HEK293 (cell line): ENCODE measurements at regions not wholly inside any gene's neighbourhood (a gene's known extent, or its start where the extent isn't known, plus 50 kb on each side); places are given as distances from the start of the nearest gene placed in this dataset.

ENCODE experiments used
- CTCF ChIA-PET: fragments of 350-600 bp; formaldehyde crosslinking; extraction: SDS; loops from one replicate; lab custom pipeline; 2021; ENCODE audit warnings: antibody characterized with exemption; lab: Yijun Ruan, JAX
- POLR2A ChIA-PET: fragments of 300-600 bp; formaldehyde crosslinking; extraction: SDS; loops from one replicate; lab custom pipeline; 2020; ENCODE audit warnings: antibody characterized with exemption, inconsistent platforms; lab: Yijun Ruan, JAX
- H3K27ac ChIP-seq: fragments of 200-500 bp; sonication (Bioruptor generic); 2 replicates; pipeline ENCODE4 v1.5.1; 2014; ENCODE audit warnings: low read depth, low read length, control low read depth, inconsistent platforms; ENCODE audit errors: extremely low read depth
- H3K36me3 ChIP-seq, 2 experiments: fragments of 200-500 bp in 1 of 2; sonication (Bioruptor generic) in 1 of 2; 1 replicate in 1 of 2; 2 replicates in 1 of 2; pipeline ENCODE4 v1.5.1; 2014 to 2017; ENCODE audit warnings: inconsistent platforms in 2 of 2, low read length in 2 of 2; ENCODE audit not compliant: control insufficient read depth in 2 of 2, insufficient read depth in 1 of 2
- H3K4me1 ChIP-seq: fragments of 200-500 bp; sonication (Bioruptor generic); 2 replicates; pipeline ENCODE4 v1.5.1; 2014; ENCODE audit warnings: mild to moderate bottlenecking, low read length, inconsistent platforms; ENCODE audit not compliant: control insufficient read depth, insufficient read depth
- H3K4me3 ChIP-seq: 2 replicates; pipeline ENCODE4 v1.5.1; 2011; ENCODE audit warnings: low read depth, mild to moderate bottlenecking, control low read depth, low read length, moderate library complexity
- H3K9me3 ChIP-seq: fragments of 200-500 bp; sonication (Bioruptor generic); 2 replicates; pipeline ENCODE4 v1.5.1; 2014; ENCODE audit warnings: low read depth, low read length, inconsistent platforms; ENCODE audit not compliant: control insufficient read depth, insufficient read depth
- BCL11A ChIP-seq: fragments of 450-650 bp; formaldehyde crosslinking; IDR thresholded peaks from 2 replicates; pipeline ENCODE4 v1.5.1; 2016; ENCODE audit warnings: low read depth, missing biosample characterization, missing genetic modification characterization
- GLI4 ChIP-seq: fragments of 450-650 bp; formaldehyde crosslinking; IDR thresholded peaks from 2 replicates; pipeline ENCODE4 v1.5.1; 2016; ENCODE audit warnings: missing biosample characterization, missing genetic modification characterization
- PRDM1 ChIP-seq: fragments of 450-650 bp; formaldehyde crosslinking; IDR thresholded peaks from 2 replicates; pipeline ENCODE4; 2016; ENCODE audit warnings: missing biosample characterization, missing genetic modification characterization
- PRDM2 ChIP-seq: fragments of 450-650 bp; formaldehyde crosslinking; IDR thresholded peaks from 2 replicates; pipeline ENCODE4 v1.5.1; 2016; ENCODE audit warnings: missing biosample characterization, missing genetic modification characterization, borderline replicate concordance
- SCRT1 ChIP-seq: fragments of 450-650 bp; formaldehyde crosslinking; IDR thresholded peaks from 2 replicates; pipeline ENCODE4 v1.5.1; 2016; ENCODE audit warnings: missing biosample characterization, missing genetic modification characterization, borderline replicate concordance
- SETDB1 ChIP-seq: IDR thresholded peaks from one replicate; pipeline ENCODE4 v1.6.1; 2017; ENCODE audit warnings: mild to moderate bottlenecking, low read length, moderate library complexity, mixed read lengths; ENCODE audit not compliant: insufficient read length
- ZBTB48 ChIP-seq: fragments of 450-650 bp; formaldehyde crosslinking; IDR thresholded peaks from 2 replicates; pipeline ENCODE4 v1.5.1; 2016; ENCODE audit warnings: missing biosample characterization, missing genetic modification characterization
- ZEB2 ChIP-seq: fragments of 450-650 bp; formaldehyde crosslinking; IDR thresholded peaks from 2 replicates; pipeline ENCODE4 v1.5.1; 2016; ENCODE audit warnings: missing biosample characterization, missing genetic modification characterization
- ZNF274 ChIP-seq, 2 experiments: fragments of 200-500 bp in 1 of 2; fragments of 450-650 bp in 1 of 2; sonication (Bioruptor generic) in 1 of 2; formaldehyde crosslinking in 1 of 2; IDR thresholded peaks; 2 replicates each; pipeline versions ENCODE4 v1.5.1 to v1.6.1; 2014 to 2016; ENCODE audit warnings: borderline replicate concordance in 1 of 2, inconsistent platforms in 1 of 2, low read length in 1 of 2, missing biosample characterization in 1 of 2, missing genetic modification characterization in 1 of 2
- ZNF354C ChIP-seq: fragments of 450-650 bp; formaldehyde crosslinking; IDR thresholded peaks from 2 replicates; pipeline ENCODE4 v1.5.1; 2016; ENCODE audit warnings: missing biosample characterization, missing genetic modification characterization, low read depth, borderline replicate concordance
- ZNF391 ChIP-seq: fragments of 450-650 bp; formaldehyde crosslinking; IDR thresholded peaks from 2 replicates; pipeline ENCODE4 v1.5.1; 2016; ENCODE audit warnings: low read depth, missing biosample characterization, missing genetic modification characterization, borderline replicate concordance
- ZNF398 ChIP-seq: fragments of 450-650 bp; formaldehyde crosslinking; IDR thresholded peaks from 2 replicates; pipeline ENCODE4 v1.5.1; 2017; ENCODE audit warnings: missing biosample characterization, missing genetic modification characterization
- ZNF629 ChIP-seq: fragments of 450-650 bp; formaldehyde crosslinking; IDR thresholded peaks from 2 replicates; pipeline ENCODE4 v1.5.1; 2017; ENCODE audit warnings: missing biosample characterization, missing genetic modification characterization
- ZNF747 ChIP-seq: fragments of 450-650 bp; formaldehyde crosslinking; IDR thresholded peaks from 2 replicates; pipeline ENCODE4 v1.5.1; 2016; ENCODE audit warnings: missing biosample characterization, missing genetic modification characterization
- ZNF830 ChIP-seq: fragments of 450-650 bp; IDR thresholded peaks from 2 replicates; pipeline ENCODE4 v1.5.0; 2018; ENCODE audit warnings: missing biosample characterization, missing genetic modification characterization, low read depth, mild to moderate bottlenecking, moderate library complexity
- ZNF843 ChIP-seq: fragments of 450-650 bp; formaldehyde crosslinking; IDR thresholded peaks from 2 replicates; pipeline ENCODE4 v1.5.1; 2016; ENCODE audit warnings: missing biosample characterization, missing genetic modification characterization
- TF ChIP-seq, protein P1 (sequence below): fragments of 450-650 bp; formaldehyde crosslinking; IDR thresholded peaks from 2 replicates; pipeline ENCODE4 v1.5.1; 2016; ENCODE audit warnings: missing biosample characterization, missing genetic modification characterization
- TF ChIP-seq, protein P2 (sequence below): fragments of 450-650 bp; formaldehyde crosslinking; IDR thresholded peaks from 2 replicates; pipeline ENCODE4 v1.5.1; 2017; ENCODE audit warnings: missing biosample characterization, missing genetic modification characterization
- TF ChIP-seq, protein P3 (sequence below): fragments of 450-650 bp; formaldehyde crosslinking; IDR thresholded peaks from 2 replicates; pipeline ENCODE4 v1.5.1; 2016; ENCODE audit warnings: missing biosample characterization, missing genetic modification characterization

DNA sequence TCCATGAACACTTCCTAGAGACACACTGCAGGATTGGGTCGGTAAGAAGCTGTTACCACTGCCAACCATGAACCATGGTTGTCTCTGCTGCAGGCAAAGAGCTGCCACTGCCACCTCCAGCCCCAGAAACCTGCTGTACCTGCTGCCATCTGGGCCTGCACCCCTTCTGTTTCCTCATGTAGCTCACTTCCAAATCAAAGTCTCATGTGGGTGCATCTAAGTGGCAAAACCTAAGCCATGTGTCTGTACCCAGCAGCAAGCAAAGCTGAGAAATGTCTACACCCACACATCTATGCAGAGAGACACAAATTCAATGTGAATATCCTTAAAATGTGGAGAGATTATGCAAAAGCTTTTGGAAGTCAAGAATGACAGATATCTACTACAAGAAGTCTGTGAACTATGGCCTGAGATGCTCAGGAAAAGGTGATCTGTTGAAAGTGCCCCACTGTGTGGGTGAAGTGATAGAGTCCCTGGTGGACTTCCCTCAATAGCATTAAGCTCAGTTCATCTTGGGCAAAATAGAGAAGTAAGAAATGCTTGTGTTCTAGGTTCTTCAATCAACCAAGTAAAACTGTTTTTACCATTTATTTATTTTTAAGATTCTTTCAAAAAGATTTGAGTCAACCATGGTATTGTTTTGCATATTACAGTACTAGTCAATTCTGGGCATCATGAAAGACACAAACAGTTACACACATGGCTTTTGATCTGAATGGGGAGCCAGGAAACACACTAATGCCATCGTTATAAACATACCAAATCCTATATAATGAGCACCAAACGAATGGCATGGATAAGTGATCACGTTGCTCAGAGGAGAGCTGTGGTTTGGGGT, 64.4 kb downstream of the FOS start:
- ChIA-PET POLR2A (no interaction called here), CTCF (interaction anchor here (1.4 kb wide), 1 partner anchor 234 kb away, joined by 3 read pairs; no protein-coding TSS in a partner anchor)
- Histone ChIP-seq H3K27ac (no peak overlapping the region), H3K36me3 (no peaks in the 10 kb centered on the region), H3K9me3 (no peaks in the 10 kb centered on the region), H3K4me1 (no peaks in the 10 kb centered on the region), H3K4me3 (no peak overlapping the region)
- TF ChIP-seq ZEB2 (tag by site-specific recombination), result no peak
- no peak for TF ChIP-seq PRDM1 (tag by site-specific recombination)
- TF ChIP-seq ZNF843 (tag by site-specific recombination), result no peak
- TF ChIP-seq, protein P1, sequence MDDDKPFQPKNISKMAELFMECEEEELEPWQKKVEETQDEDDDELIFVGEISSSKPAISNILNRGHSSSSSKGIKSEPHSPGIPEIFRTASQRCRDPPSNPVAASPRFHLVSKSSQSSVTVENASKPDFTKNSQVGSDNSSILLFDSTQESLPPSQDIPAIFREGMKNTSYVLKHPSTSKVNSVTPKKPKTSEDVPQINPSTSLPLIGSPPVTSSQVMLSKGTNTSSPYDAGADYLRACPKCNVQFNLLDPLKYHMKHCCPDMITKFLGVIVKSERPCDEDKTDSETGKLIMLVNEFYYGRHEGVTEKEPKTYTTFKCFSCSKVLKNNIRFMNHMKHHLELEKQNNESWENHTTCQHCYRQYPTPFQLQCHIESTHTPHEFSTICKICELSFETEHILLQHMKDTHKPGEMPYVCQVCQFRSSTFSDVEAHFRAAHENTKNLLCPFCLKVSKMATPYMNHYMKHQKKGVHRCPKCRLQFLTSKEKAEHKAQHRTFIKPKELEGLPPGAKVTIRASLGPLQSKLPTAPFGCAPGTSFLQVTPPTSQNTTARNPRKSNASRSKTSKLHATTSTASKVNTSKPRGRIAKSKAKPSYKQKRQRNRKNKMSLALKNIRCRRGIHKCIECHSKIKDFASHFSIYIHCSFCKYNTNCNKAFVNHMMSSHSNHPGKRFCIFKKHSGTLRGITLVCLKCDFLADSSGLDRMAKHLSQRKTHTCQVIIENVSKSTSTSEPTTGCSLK (tag by site-specific recombination), result no peak
- no peak for TF ChIP-seq ZNF747 (tag by site-specific recombination)
- TF ChIP-seq ZNF354C, result no peak
- no peak for TF ChIP-seq ZNF629
- no peak for TF ChIP-seq ZNF398 (tag by site-specific recombination)
- no peak for TF ChIP-seq ZBTB48 (tag by site-specific recombination)

- Histone ChIP-seq H3K27ac (no peak overlapping the region), H3K36me3 (no peaks in the 10 kb centered on the region), H3K4me3 (no peak overlapping the region), H3K9me3 (no peaks in the 10 kb centered on the region), H3K4me1 (no peaks in the 10 kb centered on the region)
- POLR2A ChIA-PET, result no interaction called here
- CTCF ChIA-PET, result interaction anchor here (1.4 kb wide), 1 partner anchor 233 kb away, joined by 3 read pairs; no protein-coding TSS in a partner anchor
- TF ChIP-seq BCL11A (tag by site-specific recombination), result no peak
- no peak for TF ChIP-seq PRDM2 (tag by site-specific recombination)
- no peak for TF ChIP-seq ZNF391
- TF ChIP-seq GLI4, result no peak
- TF ChIP-seq ZNF843 (tag by site-specific recombination), result no peak
- TF ChIP-seq SCRT1, result no peak
- TF ChIP-seq ZNF274 (IDR thresholded peaks at IDR 0.05; ENCODE audit: low read length), result no peak
- no peak for TF ChIP-seq ZNF274 (tag by site-specific recombination; IDR thresholded peaks at IDR 0.05; ENCODE audit: borderline replicate concordance)
- TF ChIP-seq, protein P2, sequence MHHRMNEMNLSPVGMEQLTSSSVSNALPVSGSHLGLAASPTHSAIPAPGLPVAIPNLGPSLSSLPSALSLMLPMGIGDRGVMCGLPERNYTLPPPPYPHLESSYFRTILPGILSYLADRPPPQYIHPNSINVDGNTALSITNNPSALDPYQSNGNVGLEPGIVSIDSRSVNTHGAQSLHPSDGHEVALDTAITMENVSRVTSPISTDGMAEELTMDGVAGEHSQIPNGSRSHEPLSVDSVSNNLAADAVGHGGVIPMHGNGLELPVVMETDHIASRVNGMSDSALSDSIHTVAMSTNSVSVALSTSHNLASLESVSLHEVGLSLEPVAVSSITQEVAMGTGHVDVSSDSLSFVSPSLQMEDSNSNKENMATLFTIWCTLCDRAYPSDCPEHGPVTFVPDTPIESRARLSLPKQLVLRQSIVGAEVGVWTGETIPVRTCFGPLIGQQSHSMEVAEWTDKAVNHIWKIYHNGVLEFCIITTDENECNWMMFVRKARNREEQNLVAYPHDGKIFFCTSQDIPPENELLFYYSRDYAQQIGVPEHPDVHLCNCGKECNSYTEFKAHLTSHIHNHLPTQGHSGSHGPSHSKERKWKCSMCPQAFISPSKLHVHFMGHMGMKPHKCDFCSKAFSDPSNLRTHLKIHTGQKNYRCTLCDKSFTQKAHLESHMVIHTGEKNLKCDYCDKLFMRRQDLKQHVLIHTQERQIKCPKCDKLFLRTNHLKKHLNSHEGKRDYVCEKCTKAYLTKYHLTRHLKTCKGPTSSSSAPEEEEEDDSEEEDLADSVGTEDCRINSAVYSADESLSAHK (tag by site-specific recombination), result no peak
- TF ChIP-seq SETDB1, result no peak
- TF ChIP-seq ZNF830, result no peak
- TF ChIP-seq, protein P3, sequence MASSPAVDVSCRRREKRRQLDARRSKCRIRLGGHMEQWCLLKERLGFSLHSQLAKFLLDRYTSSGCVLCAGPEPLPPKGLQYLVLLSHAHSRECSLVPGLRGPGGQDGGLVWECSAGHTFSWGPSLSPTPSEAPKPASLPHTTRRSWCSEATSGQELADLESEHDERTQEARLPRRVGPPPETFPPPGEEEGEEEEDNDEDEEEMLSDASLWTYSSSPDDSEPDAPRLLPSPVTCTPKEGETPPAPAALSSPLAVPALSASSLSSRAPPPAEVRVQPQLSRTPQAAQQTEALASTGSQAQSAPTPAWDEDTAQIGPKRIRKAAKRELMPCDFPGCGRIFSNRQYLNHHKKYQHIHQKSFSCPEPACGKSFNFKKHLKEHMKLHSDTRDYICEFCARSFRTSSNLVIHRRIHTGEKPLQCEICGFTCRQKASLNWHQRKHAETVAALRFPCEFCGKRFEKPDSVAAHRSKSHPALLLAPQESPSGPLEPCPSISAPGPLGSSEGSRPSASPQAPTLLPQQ (tag by site-specific recombination), result no peak
Observed at GRCh38 chr14:75343911-75344310, 65.3 kb downstream of the FOS start.
